Esophagus muscularis mucosa (tissue), 4 donors: ENCODE measurements at regions not wholly inside any gene's neighbourhood (a gene's known extent, or its start where the extent isn't known, plus 50 kb on each side); places are given as distances from the start of the nearest gene placed in this dataset.
"Not testable (repeated sequence)": the region's sequence is repeated elsewhere in the genome, so short reads cannot be mapped to it uniquely, and the experiment has no call there.

Source experiments
- DNase-seq: peaks from one replicate; pipeline ENCODE4 v3.0.0-alpha.2; 2017; ENCODE audit errors: extremely low spot score
- H3K27ac ChIP-seq, 4 donors: fragments of 200-600 bp; sonication (generic); replicated peaks in 1 of 4; 1 replicate in 3 of 4; 2 replicates in 1 of 4; pipeline ENCODE4 v1.5.1; 2016 to 2019; ENCODE audit warnings: mild to moderate bottlenecking in 1 of 4
- H3K27me3 ChIP-seq, 4 donors: fragments of 200-600 bp; sonication (generic); one replicate each; pipeline versions ENCODE4 v1.5.1 to v1.6.0; 2016 to 2019
- H3K36me3 ChIP-seq, 4 donors: fragments of 200-600 bp; sonication (generic); one replicate each; pipeline ENCODE4 v1.5.1; 2016 to 2019
- H3K4me1 ChIP-seq, 4 donors: fragments of 200-600 bp; sonication (generic); one replicate each; pipeline ENCODE4 v1.5.1; 2016 to 2019
- H3K4me3 ChIP-seq, 4 donors: fragments of 200-600 bp; sonication (generic); 1 replicate in 2 of 4; 2 replicates in 2 of 4; pipeline ENCODE4 v1.5.1; 2016 to 2019; ENCODE audit warnings: mild to moderate bottlenecking in 4 of 4, moderate library complexity in 1 of 4
- H3K9me3 ChIP-seq, 4 donors: fragments of 200-600 bp; sonication (generic); 1 replicate in 3 of 4; 2 replicates in 1 of 4; pipeline ENCODE4 v1.5.1; 2016 to 2019
- CTCF ChIP-seq, 3 experiments: fragments of 200-600 bp in 2 of 3; fragments of 450-650 bp in 1 of 3; sonication (generic) in 2 of 3; IDR thresholded peaks; one replicate each; pipeline ENCODE4 v1.5.1; 2017 to 2019; ENCODE audit warnings: antibody characterized with exemption in 3 of 3, mild to moderate bottlenecking in 2 of 3, moderate library complexity in 1 of 3
- EP300 ChIP-seq: sonication (generic); formaldehyde crosslinking; IDR thresholded peaks from one replicate; pipeline ENCODE4 v1.6.1; 2017; ENCODE audit warnings: antibody characterized with exemption
- POLR2A ChIP-seq: fragments of 450-650 bp; IDR thresholded peaks from one replicate; pipeline ENCODE4 v1.6.1; 2017; ENCODE audit warnings: antibody characterized with exemption, moderate library complexity, mild to moderate bottlenecking, low read depth
- POLR2AphosphoS5 ChIP-seq, 2 donors: sonication (generic); formaldehyde crosslinking; IDR thresholded peaks; one replicate each; pipeline ENCODE4 v1.6.1; 2017; ENCODE audit warnings: antibody characterized with exemption in 2 of 2
- WGBS: methylation state at CpG from one replicate; pipeline ENCODE4 v1.1.5; 2018; 5-methylcytosine and 5-hydroxymethylcytosine counted together
- intact Hi-C: fragments of 100-400 bp; cut with DNase I; formaldehyde crosslinking; loops from one replicate; pipeline ENCODE4 v1.15.1; 2023

DNA sequence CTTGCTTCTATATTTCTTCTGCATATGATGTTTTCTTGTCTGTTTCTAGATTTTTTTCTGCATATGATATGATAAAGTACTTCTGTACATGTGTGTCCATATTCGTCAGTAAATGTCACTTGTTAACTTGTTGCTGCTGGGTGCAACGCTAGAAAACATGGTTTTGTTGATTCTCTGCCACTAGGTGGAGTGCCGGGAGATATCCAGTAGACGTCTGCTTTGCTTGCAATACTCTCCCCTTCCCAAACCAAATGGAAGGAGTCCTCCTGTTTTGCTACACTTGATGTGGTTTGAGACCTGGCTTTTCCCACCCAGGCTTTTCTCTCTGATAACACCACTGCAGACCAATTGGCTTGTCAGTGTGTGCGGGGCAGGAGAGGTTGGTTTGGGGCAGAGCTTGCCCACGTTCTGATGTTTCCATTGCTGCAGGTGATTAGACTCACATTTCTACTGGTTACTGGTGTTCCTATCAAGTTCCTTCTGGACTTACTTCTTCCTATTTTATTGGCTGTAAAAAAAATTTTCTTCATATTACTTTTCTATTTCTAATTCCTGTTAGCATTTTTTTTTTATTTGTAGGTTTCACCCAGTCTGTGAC is 900.0 kb upstream of the CDH10 start:
- intact Hi-C loops, result no loop called here
- TF ChIP-seq CTCF (IDR thresholded peaks at IDR 0.05) (peak in 2 of 3 experiments; percentile 41 to 47), POLR2A (no peak)
- Histone ChIP-seq H3K4me1 (no peaks in the 10 kb centered on the region), H3K27ac (no peak overlapping the region), H3K27me3 (no peaks in the 10 kb centered on the region), H3K36me3 (no peaks in the 10 kb centered on the region), H3K9me3 (no peaks in the 10 kb centered on the region), H3K4me3 (no peak overlapping the region)
- no peak for DNase-seq
- 26% methylated on average over 6 of the region's 6 CpGs for WGBS

DNA sequence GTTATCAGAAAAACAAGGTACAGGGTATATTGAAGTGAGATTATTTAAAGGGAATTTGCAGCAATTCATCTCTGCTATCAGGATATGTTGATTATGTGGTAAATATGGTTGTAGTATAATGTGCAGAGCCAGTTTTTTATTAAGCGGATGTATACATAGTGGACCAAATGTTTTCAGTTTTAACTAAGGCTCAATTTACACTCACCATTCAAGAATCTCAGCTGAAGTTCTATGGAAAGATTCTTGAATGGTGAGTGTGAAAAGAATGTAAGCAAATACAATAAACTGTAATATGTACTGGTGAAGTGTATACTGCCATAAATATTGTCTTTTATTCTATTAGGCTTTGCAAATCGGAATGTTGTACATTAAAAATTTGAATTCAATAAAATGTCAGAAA is 895.9 kb upstream of the CDH10 start:
- TF ChIP-seq EP300 (no peak), POLR2AphosphoS5 (IDR thresholded peaks at IDR 0.05) (no peak), CTCF (IDR thresholded peaks at IDR 0.05) (no peak), POLR2A (no peak)
- no peak for DNase-seq
- intact Hi-C loops, result no loop called here
- Histone ChIP-seq H3K4me1 (no peaks in the 10 kb centered on the region), H3K36me3 (no peaks in the 10 kb centered on the region), H3K27me3 (no peaks in the 10 kb centered on the region), H3K27ac (no peak overlapping the region), H3K4me3 (no peak overlapping the region), H3K9me3 (no peaks in the 10 kb centered on the region)
- 82% methylated on average over 2 of the region's 2 CpGs for WGBS

DNA sequence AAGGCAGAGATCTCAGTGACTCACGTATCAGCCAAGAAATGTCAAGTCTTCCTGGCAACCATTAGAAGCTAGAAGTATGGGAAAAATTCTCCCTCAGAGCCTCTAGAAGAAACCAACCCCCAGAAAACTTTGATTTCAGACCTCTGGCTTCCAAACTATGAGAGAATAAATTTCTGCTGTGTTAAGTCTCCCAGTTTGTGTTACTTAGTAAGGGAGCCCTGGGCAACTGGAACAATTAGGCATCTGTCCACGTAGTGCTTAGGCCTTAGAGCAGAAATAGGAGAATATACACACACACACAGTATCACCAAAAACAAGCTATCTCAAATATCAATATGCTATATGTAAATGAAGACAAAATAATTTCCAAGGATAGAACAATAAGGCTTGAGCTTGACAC is 894.8 kb upstream of the CDH10 start:
- H3K27ac ChIP-seq, result no peak overlapping the region
- no peaks in the 10 kb centered on the region for H3K4me1 ChIP-seq
- intact Hi-C loops, result no loop called here
- 40% methylated on average over 2 of the region's 2 CpGs for WGBS
- H3K9me3 ChIP-seq, result no peaks in the 10 kb centered on the region
- no peak for DNase-seq
- H3K36me3 ChIP-seq, result no peaks in the 10 kb centered on the region
- TF ChIP-seq CTCF (IDR thresholded peaks at IDR 0.05) (no peak), POLR2AphosphoS5 (IDR thresholded peaks at IDR 0.05) (no peak), EP300 (no peak), POLR2A (no peak)
- no peak overlapping the region for H3K4me3 ChIP-seq
- H3K27me3 ChIP-seq, result no peaks in the 10 kb centered on the region

- H3K9me3 ChIP-seq, H3K4me1 ChIP-seq, H3K4me3 ChIP-seq, H3K36me3 ChIP-seq, DNase-seq, H3K27ac ChIP-seq, intact Hi-C loops, H3K27me3 ChIP-seq: not testable (repeated sequence)
- 74% methylated on average over 6 of the region's 6 CpGs for WGBS
Measured at GRCh38 chr5:25536461-25536860, 891.7 kb upstream of the CDH10 start.

GRCh38 chr5:25516141-25516540 is 871.4 kb upstream of the CDH10 start:
- no peak for TF ChIP-seq EP300
- TF ChIP-seq POLR2AphosphoS5 (IDR thresholded peaks at IDR 0.05), result no peak
- TF ChIP-seq CTCF (IDR thresholded peaks at IDR 0.05), result no peak
- TF ChIP-seq POLR2A, result no peak
- Histone ChIP-seq H3K9me3 (no peaks in the 10 kb centered on the region), H3K27me3 (no peaks in the 10 kb centered on the region), H3K4me1 (no peaks in the 10 kb centered on the region), H3K27ac (no peak overlapping the region), H3K36me3 (no peaks in the 10 kb centered on the region), H3K4me3 (no peak overlapping the region)
- DNase-seq, result no peak
- WGBS, result 28% methylated on average over 2 of the region's 2 CpGs
- intact Hi-C loops, result no loop called here
